BE2C (cell line): ENCODE measurements at regions not wholly inside any gene's neighbourhood (a gene's known extent, or its start where the extent isn't known, plus 50 kb on each side); places are given as distances from the start of the nearest gene placed in this dataset.

ENCODE experiments used
- DNase-seq: peaks from one replicate; pipeline ENCODE4 v3.0.0-alpha.2; 2020
- H3K27me3 ChIP-seq: fragments of 250-450 bp; sonication (Bioruptor Pico); 2 replicates; pipeline ENCODE4 v1.5.1; 2020; ENCODE audit warnings: mild to moderate bottlenecking
- H3K36me3 ChIP-seq: fragments of 250-450 bp; sonication (Bioruptor Pico); 2 replicates; pipeline ENCODE4 v1.5.1; 2020; ENCODE audit warnings: mild to moderate bottlenecking
- H3K4me1 ChIP-seq: fragments of 250-450 bp; sonication (Bioruptor Pico); 2 replicates; pipeline ENCODE4 v1.5.1; 2020
- H3K4me3 ChIP-seq: 2 replicates; pipeline ENCODE4 v1.5.1; 2011; ENCODE audit warnings: low read depth, low read length
- H3K9me3 ChIP-seq: fragments of 250-450 bp; sonication (Bioruptor Pico); 2 replicates; pipeline ENCODE4 v1.5.1; 2020
- CTCF ChIP-seq: IDR thresholded peaks from 2 replicates; pipeline ENCODE4 v1.5.1; 2012; ENCODE audit warnings: mild to moderate bottlenecking, low read depth, low read length

GRCh38 chr15:31953478-31953877 is 76.8 kb upstream of the CHRNA7 start:
- no peaks in the 10 kb centered on the region for H3K4me1 ChIP-seq
- TF ChIP-seq CTCF: peak; percentile 46
- DNase-seq: peak; percentile 44
- no peaks in the 10 kb centered on the region for H3K36me3 ChIP-seq
- H3K27me3 ChIP-seq: peaks cover 15% of the 10 kb centered on the region
- no peaks in the 10 kb centered on the region for H3K9me3 ChIP-seq
- H3K4me3 ChIP-seq: no peak overlapping the region

DNA sequence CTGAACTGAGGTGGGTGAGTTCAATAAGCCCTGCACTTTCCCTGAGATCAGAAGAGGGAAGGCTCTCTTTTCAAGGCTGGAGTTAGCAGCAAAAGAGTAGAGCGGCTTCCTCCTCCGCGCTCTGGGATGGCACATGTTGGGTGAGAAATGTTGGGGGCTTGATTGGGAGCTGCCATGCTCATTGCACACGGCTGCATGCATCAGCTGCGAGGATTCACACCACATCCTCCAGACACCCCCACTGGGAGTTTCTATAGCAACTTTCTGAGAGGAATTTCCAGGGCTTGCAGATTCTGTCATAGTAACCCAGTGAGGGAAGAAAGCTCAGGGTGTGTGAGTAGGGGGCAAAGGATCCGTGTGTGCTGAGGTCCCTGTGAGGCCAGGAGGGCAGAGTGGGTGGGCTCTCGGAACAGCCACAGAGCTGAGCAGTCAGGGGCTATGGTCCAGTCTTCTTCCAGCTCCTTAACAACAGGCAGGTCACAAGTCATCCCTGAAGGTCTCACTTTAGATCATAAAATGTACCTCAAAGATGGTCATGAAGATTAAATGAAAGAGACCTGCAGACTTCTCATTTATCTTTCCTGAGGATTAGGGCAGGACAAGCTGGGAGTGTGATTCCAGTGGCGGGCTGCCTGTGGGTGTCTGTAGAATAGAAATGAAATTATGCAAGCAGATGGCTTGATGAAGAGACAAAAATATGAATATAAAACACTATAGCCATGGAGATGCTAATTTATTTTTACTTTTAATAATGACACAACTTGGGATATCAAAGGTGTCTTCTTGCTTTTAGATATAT is 75.7 kb upstream of the CHRNA7 start:
- Histone ChIP-seq H3K4me1 (no peaks in the 10 kb centered on the region), H3K36me3 (no peaks in the 10 kb centered on the region), H3K9me3 (no peaks in the 10 kb centered on the region), H3K27me3 (peaks cover 15% of the 10 kb centered on the region), H3K4me3 (no peak overlapping the region)
- no peak for TF ChIP-seq CTCF
- DNase-seq: no peak

GRCh38 chr15:31955734-31956133 is 74.6 kb upstream of the CHRNA7 start:
- Histone ChIP-seq H3K4me3 (no peak overlapping the region), H3K4me1 (no peaks in the 10 kb centered on the region), H3K27me3 (peaks cover 12% of the 10 kb centered on the region), H3K36me3 (no peaks in the 10 kb centered on the region), H3K9me3 (no peaks in the 10 kb centered on the region)
- TF ChIP-seq CTCF: no peak
- no peak for DNase-seq

- no peaks in the 10 kb centered on the region for H3K9me3 ChIP-seq
- DNase-seq: no peak
- H3K27me3 ChIP-seq: peaks cover under 1% of the 10 kb centered on the region; the same call in 1 of the 2 replicates
- no peak overlapping the region for H3K4me3 ChIP-seq
- H3K4me1 ChIP-seq: no peaks in the 10 kb centered on the region
- TF ChIP-seq CTCF: no peak
- H3K36me3 ChIP-seq: no peaks in the 10 kb centered on the region
Observed at GRCh38 chr15:31957581-31957980, 72.7 kb upstream of the CHRNA7 start.

GRCh38 chr15:31964586-31965307 is 65.6 kb upstream of the CHRNA7 start:
- Histone ChIP-seq H3K9me3 (no peaks in the 10 kb centered on the region), H3K4me1 (no peaks in the 10 kb centered on the region), H3K36me3 (no peaks in the 10 kb centered on the region), H3K27me3 (peaks cover 16% of the 10 kb centered on the region), H3K4me3 (no peak overlapping the region)
- no peak for TF ChIP-seq CTCF
- no peak for DNase-seq

- no peak for TF ChIP-seq CTCF
Observed at GRCh38 chr15:31970007-31970406, 60.3 kb upstream of the CHRNA7 start.

More at GRCh38 chr15:31970007-31970406, 60.3 kb upstream of the CHRNA7 start:
- no peak overlapping the region for H3K4me3 ChIP-seq
- H3K4me1 ChIP-seq: no peaks in the 10 kb centered on the region
- peaks cover 16% of the 10 kb centered on the region for H3K27me3 ChIP-seq
- no peaks in the 10 kb centered on the region for H3K9me3 ChIP-seq
- DNase-seq: no peak
- H3K36me3 ChIP-seq: no peaks in the 10 kb centered on the region
